B cell (primary cell): ENCODE measurements at regions not wholly inside any gene's neighbourhood (a gene's known extent, or its start where the extent isn't known, plus 50 kb on each side); places are given as distances from the start of the nearest gene placed in this dataset.

Source experiments
- ATAC-seq: fragments of 200-7000 bp; cut with Tn5 transposase; one replicate; pipeline ENCODE4 v1.10.0; 2021; ENCODE audit warnings: low read depth, mild to moderate bottlenecking, moderate number of reproducible peaks, moderate library complexity
- CTCF ChIA-PET: fragments of 350-600 bp; sonication (Branson Sonifier 250); formaldehyde crosslinking; loops from one replicate; lab custom pipeline; 2021; ENCODE audit warnings: antibody characterized with exemption, inconsistent platforms; lab: Charles Lee
- POLR2A ChIA-PET: fragments of 350-600 bp; sonication (Branson Sonifier 250); formaldehyde crosslinking; loops from one replicate; lab custom pipeline; 2021; ENCODE audit warnings: antibody characterized with exemption; lab: Charles Lee
- DNase-seq: peaks from one replicate; pipeline ENCODE4 v3.0.0; 2013
- H2AFZ ChIP-seq: 2 replicates; pipeline ENCODE4 v1.6.1; 2012; ENCODE audit warnings: mild to moderate bottlenecking, low read depth, low read length; ENCODE audit not compliant: insufficient read depth, poor library complexity, severe bottlenecking
- H3K27ac ChIP-seq, 2 donors: 1 replicate in 1 of 2; 2 replicates in 1 of 2; pipeline ENCODE4 v1.5.1; 2012 to 2013; ENCODE audit warnings: low read length in 2 of 2, mild to moderate bottlenecking in 2 of 2, moderate library complexity in 1 of 2
- H3K27me3 ChIP-seq, 4 experiments: fragments of 200-600 bp in 1 of 4; sonication (generic) in 1 of 4; replicated peaks in 1 of 4; 1 replicate in 2 of 4; 2 replicates in 2 of 4; pipeline versions ENCODE4 v1.6.1 to v1.7.0; 2013 to 2016; ENCODE audit warnings: low read length in 3 of 4, mild to moderate bottlenecking in 2 of 4, mixed read lengths in 1 of 4, moderate library complexity in 1 of 4; ENCODE audit not compliant: insufficient read depth in 4 of 4, control insufficient read depth in 3 of 4; ENCODE audit errors: control extremely low read depth in 1 of 4
- H3K36me3 ChIP-seq, 2 experiments: replicated peaks in 1 of 2; 1 replicate in 1 of 2; 2 replicates in 1 of 2; pipeline versions ENCODE4 v1.6.1 to v1.7.1; 2013; ENCODE audit warnings: low read length in 1 of 2; ENCODE audit not compliant: insufficient read depth in 2 of 2, control insufficient read depth in 1 of 2; ENCODE audit errors: control extremely low read depth in 1 of 2, extremely low read depth in 1 of 2
- H3K4me1 ChIP-seq, 2 donors: fragments of 200-600 bp in 1 of 2; sonication (generic) in 1 of 2; 1 replicate in 1 of 2; 2 replicates in 1 of 2; pipeline versions ENCODE4 v1.5.1 to v1.6.1; 2013 to 2017; ENCODE audit warnings: low read length in 2 of 2; ENCODE audit not compliant: control insufficient read depth in 2 of 2, insufficient read depth in 2 of 2
- H3K4me2 ChIP-seq: replicated peaks from 2 replicates; pipeline ENCODE3; 2012; ENCODE audit warnings: mild to moderate bottlenecking, low read depth, low read length; ENCODE audit not compliant: poor library complexity, severe bottlenecking
- H3K4me3 ChIP-seq, 5 experiments: fragments of 200-600 bp in 1 of 5; sonication (generic) in 1 of 5; 1 replicate in 3 of 5; 2 replicates in 2 of 5; pipeline versions ENCODE4 v1.5.1 to v1.7.0; 2011 to 2016; ENCODE audit warnings: low read length in 4 of 5, mild to moderate bottlenecking in 4 of 5, low read depth in 2 of 5, control low read depth in 1 of 5, moderate library complexity in 1 of 5; ENCODE audit not compliant: insufficient read depth in 1 of 5; ENCODE audit errors: control extremely low read depth in 1 of 5, extremely low read depth in 1 of 5
- H3K79me2 ChIP-seq: fragments of 200-600 bp; sonication (generic); one replicate; pipeline ENCODE4 v1.6.0; 2016; ENCODE audit warnings: low read length; ENCODE audit not compliant: control insufficient read depth, insufficient read depth
- H3K9ac ChIP-seq: fragments of 200-600 bp; sonication (generic); 2 replicates; pipeline ENCODE4 v1.6.1; 2017; ENCODE audit warnings: mild to moderate bottlenecking, low read length, moderate library complexity
- H3K9me3 ChIP-seq, 3 donors: one replicate each; pipeline versions ENCODE4 v1.6.1 to v1.7.1; 2013; ENCODE audit warnings: low read length in 2 of 3; ENCODE audit not compliant: control insufficient read depth in 2 of 3, insufficient read depth in 1 of 3; ENCODE audit errors: control extremely low read depth in 1 of 3
- H4K20me1 ChIP-seq: 2 replicates; pipeline ENCODE4 v1.6.0; 2012; ENCODE audit warnings: mild to moderate bottlenecking, low read length; ENCODE audit not compliant: insufficient read depth, control insufficient read depth, poor library complexity, severe bottlenecking
- H3K27ac Mint-ChIP-seq: one replicate; pipeline ENCODE4 v1.8.0; 2021; ENCODE audit warnings: mixed read lengths
- H3K27me3 Mint-ChIP-seq: one replicate; pipeline ENCODE4 v1.8.0; 2021; ENCODE audit warnings: mixed read lengths
- H3K4me1 Mint-ChIP-seq: one replicate; pipeline ENCODE4 v1.8.0; 2021; ENCODE audit warnings: mixed read lengths
- H3K4me3 Mint-ChIP-seq: one replicate; pipeline ENCODE4 v1.8.0; 2021; ENCODE audit warnings: mixed read lengths
- H3K9me3 Mint-ChIP-seq: one replicate; pipeline ENCODE4 v1.8.0; 2022; ENCODE audit warnings: mixed read lengths; ENCODE audit not compliant: insufficient read depth
- CTCF ChIP-seq: fragments of 200-600 bp; IDR thresholded peaks from one replicate; pipeline ENCODE4 v1.8.0; 2022; ENCODE audit warnings: antibody characterized with exemption, mild to moderate bottlenecking
- EZH2 ChIP-seq: IDR thresholded peaks from 2 replicates; pipeline ENCODE4 v1.6.1; 2012; ENCODE audit warnings: borderline replicate concordance, low read depth, mild to moderate bottlenecking, moderate library complexity, low read length; ENCODE audit not compliant: insufficient read depth, poor library complexity, severe bottlenecking
- WGBS: methylation state at CpG from one replicate; pipeline ENCODE4 v1.1.5; 2013; ENCODE audit warnings: missing lambda C conversion rate; ENCODE audit not compliant: insufficient coverage; 5-methylcytosine and 5-hydroxymethylcytosine counted together
- intact Hi-C: fragments of 100-400 bp; cut with micrococcal nuclease; formaldehyde crosslinking; loops from one replicate; pipeline ENCODE4 v1.10.0; 2022

GRCh38 chr4:182066037-182066436, 177.2 kb upstream of the TENM3 start:
- H3K27me3 Mint-ChIP-seq = no peaks in the 10 kb centered on the region
- intact Hi-C loops = no loop called here

DNA sequence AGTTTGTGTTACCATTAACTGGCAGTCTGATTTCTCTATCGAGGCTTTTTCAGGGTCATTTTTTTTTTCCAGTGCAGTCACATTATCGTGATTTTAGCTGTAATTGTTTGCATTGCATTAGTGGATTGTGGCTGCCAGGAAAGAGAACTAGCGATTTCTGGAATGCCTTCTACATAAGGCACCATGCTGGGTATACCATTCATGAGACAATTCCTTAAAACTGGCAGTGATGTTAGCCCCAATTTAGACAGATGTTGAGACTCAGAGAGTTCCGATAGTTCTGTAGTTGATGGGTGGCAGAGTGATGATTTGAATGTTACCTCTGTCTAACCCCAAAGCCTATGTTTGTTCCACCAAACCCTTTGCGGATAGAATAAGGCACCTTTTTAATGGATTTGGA, 175.4 kb upstream of the TENM3 start:
- ATAC-seq (no peak), DNase-seq (no peak)
- Histone ChIP-seq H3K4me3 (no peak overlapping the region), H3K27ac (no peak overlapping the region), H4K20me1 (no peaks in the 10 kb centered on the region), H3K27me3 (no peaks in the 10 kb centered on the region), H3K9me3 (peaks cover 0 to 3% (median 0%) of the 10 kb centered on the region in 3 donors), H3K9ac (no peak overlapping the region), H2AFZ (no peak overlapping the region), H3K79me2 (no peaks in the 10 kb centered on the region), H3K4me2 (no peak overlapping the region), H3K4me1 (no peaks in the 10 kb centered on the region), H3K36me3 (no peaks in the 10 kb centered on the region)
- Mint-ChIP-seq H3K27ac (no peak overlapping the region), H3K9me3 (peaks cover 12% of the 10 kb centered on the region), H3K4me3 (no peak overlapping the region), H3K27me3 (no peaks in the 10 kb centered on the region), H3K4me1 (no peaks in the 10 kb centered on the region)
- intact Hi-C loops = no loop called here
- ChIA-PET POLR2A (no interaction called here), CTCF (no interaction called here)
- TF ChIP-seq CTCF (no peak), EZH2 (no peak)
- WGBS = 92% methylated on average over 2 of the region's 5 CpGs

More at GRCh38 chr4:182066037-182066436, 177.2 kb upstream of the TENM3 start:
- Histone ChIP-seq H4K20me1 (no peaks in the 10 kb centered on the region), H3K27ac (no peak overlapping the region), H2AFZ (no peak overlapping the region), H3K9ac (no peak overlapping the region), H3K9me3 (peaks cover 0 to 3% (median 0%) of the 10 kb centered on the region in 3 donors), H3K4me2 (no peak overlapping the region), H3K4me1 (no peaks in the 10 kb centered on the region), H3K4me3 (no peak overlapping the region), H3K79me2 (no peaks in the 10 kb centered on the region), H3K27me3 (no peaks in the 10 kb centered on the region), H3K36me3 (no peaks in the 10 kb centered on the region)
- no peak overlapping the region for H3K27ac Mint-ChIP-seq
- CTCF ChIA-PET = no interaction called here
- ATAC-seq = no peak
- TF ChIP-seq CTCF (no peak), EZH2 (no peak)
- no peak overlapping the region for H3K4me3 Mint-ChIP-seq
- no peaks in the 10 kb centered on the region for H3K4me1 Mint-ChIP-seq
- DNase-seq = no peak
- H3K9me3 Mint-ChIP-seq = peaks cover 9% of the 10 kb centered on the region
- WGBS = 92% methylated on average over 2 of the region's 7 CpGs
- POLR2A ChIA-PET = no interaction called here
